Tibial nerve (tissue), 4 donors: ENCODE measurements at regions not wholly inside any gene's neighbourhood (a gene's known extent, or its start where the extent isn't known, plus 50 kb on each side); places are given as distances from the start of the nearest gene placed in this dataset.

ENCODE experiments used
- CTCF ChIP-seq, 5 experiments: fragments of 200-600 bp in 3 of 5; fragments of 450-650 bp in 2 of 5; sonication (generic) in 3 of 5; IDR thresholded peaks; one replicate each; pipeline ENCODE4 v1.5.1; 2016 to 2019; ENCODE audit warnings: antibody characterized with exemption in 5 of 5, mild to moderate bottlenecking in 3 of 5, moderate library complexity in 2 of 5
- EP300 ChIP-seq, 2 donors: sonication (generic); formaldehyde crosslinking; IDR thresholded peaks; one replicate each; pipeline ENCODE4 v1.6.1; 2017; ENCODE audit warnings: antibody characterized with exemption in 2 of 2, mild to moderate bottlenecking in 1 of 2
- POLR2A ChIP-seq, 2 donors: fragments of 450-650 bp; IDR thresholded peaks; one replicate each; pipeline ENCODE4 v1.6.1; 2017; ENCODE audit warnings: antibody characterized with exemption in 2 of 2, mild to moderate bottlenecking in 2 of 2, moderate library complexity in 2 of 2

GRCh38 chr21:22609802-22610201 is 1611.6 kb downstream of the NCAM2 start:
- TF ChIP-seq CTCF (IDR thresholded peaks at IDR 0.05) (no peak), EP300 (IDR thresholded peaks at IDR 0.05) (no peak), POLR2A (IDR thresholded peaks at IDR 0.05) (no peak)
